ENCODE measurements at regions not wholly inside any gene's neighbourhood (a gene's known extent, or its start where the extent isn't known, plus 50 kb on each side); places are given as distances from the start of the nearest gene placed in this dataset.

DNA sequence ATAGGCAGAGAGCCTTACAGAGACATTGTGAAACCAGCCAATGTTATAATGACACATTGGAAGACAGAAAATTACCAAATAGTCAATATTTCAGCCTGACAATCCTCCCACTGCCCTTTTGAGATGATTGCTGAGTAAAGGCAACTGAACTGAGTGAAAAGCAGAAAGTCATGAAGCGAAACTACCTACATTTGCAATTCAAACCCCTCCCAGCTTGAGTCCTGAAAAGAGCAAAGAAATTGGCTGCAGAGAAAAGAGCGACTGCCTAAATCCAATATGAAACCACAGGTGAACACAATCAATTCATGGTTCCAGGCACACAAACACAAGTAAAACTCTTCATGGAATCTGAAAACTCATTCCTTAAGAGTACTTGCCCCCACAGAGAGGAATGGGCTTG, 143.4 kb upstream of the CHRM3 start:
- TF ChIP-seq, protein P1, sequence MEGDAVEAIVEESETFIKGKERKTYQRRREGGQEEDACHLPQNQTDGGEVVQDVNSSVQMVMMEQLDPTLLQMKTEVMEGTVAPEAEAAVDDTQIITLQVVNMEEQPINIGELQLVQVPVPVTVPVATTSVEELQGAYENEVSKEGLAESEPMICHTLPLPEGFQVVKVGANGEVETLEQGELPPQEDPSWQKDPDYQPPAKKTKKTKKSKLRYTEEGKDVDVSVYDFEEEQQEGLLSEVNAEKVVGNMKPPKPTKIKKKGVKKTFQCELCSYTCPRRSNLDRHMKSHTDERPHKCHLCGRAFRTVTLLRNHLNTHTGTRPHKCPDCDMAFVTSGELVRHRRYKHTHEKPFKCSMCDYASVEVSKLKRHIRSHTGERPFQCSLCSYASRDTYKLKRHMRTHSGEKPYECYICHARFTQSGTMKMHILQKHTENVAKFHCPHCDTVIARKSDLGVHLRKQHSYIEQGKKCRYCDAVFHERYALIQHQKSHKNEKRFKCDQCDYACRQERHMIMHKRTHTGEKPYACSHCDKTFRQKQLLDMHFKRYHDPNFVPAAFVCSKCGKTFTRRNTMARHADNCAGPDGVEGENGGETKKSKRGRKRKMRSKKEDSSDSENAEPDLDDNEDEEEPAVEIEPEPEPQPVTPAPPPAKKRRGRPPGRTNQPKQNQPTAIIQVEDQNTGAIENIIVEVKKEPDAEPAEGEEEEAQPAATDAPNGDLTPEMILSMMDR (IDR thresholded peaks at IDR 0.05), result no peak
- TF ChIP-seq POLR2A (IDR thresholded peaks at IDR 0.05), result no peak
